GM12875 (cell line): ENCODE measurements at regions not wholly inside any gene's neighbourhood (a gene's known extent, or its start where the extent isn't known, plus 50 kb on each side); places are given as distances from the start of the nearest gene placed in this dataset.

Source experiments
- H3K4me3 ChIP-seq: one replicate; pipeline ENCODE4 v1.5.1; 2011; ENCODE audit warnings: low read depth, low read length, control low read depth
- TF ChIP-seq, protein P1 (sequence below): IDR thresholded peaks from 2 replicates; pipeline ENCODE4 v1.5.1; 2011; ENCODE audit warnings: low read depth, mild to moderate bottlenecking, control low read depth, inconsistent platforms, low read length, moderate library complexity, borderline replicate concordance; ENCODE audit not compliant: insufficient read depth

GRCh38 chr3:177690306-177690705 is 493.0 kb upstream of the TBL1XR1 start:
- TF ChIP-seq, protein P1, sequence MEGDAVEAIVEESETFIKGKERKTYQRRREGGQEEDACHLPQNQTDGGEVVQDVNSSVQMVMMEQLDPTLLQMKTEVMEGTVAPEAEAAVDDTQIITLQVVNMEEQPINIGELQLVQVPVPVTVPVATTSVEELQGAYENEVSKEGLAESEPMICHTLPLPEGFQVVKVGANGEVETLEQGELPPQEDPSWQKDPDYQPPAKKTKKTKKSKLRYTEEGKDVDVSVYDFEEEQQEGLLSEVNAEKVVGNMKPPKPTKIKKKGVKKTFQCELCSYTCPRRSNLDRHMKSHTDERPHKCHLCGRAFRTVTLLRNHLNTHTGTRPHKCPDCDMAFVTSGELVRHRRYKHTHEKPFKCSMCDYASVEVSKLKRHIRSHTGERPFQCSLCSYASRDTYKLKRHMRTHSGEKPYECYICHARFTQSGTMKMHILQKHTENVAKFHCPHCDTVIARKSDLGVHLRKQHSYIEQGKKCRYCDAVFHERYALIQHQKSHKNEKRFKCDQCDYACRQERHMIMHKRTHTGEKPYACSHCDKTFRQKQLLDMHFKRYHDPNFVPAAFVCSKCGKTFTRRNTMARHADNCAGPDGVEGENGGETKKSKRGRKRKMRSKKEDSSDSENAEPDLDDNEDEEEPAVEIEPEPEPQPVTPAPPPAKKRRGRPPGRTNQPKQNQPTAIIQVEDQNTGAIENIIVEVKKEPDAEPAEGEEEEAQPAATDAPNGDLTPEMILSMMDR: no peak
- H3K4me3 ChIP-seq: no peak overlapping the region

DNA sequence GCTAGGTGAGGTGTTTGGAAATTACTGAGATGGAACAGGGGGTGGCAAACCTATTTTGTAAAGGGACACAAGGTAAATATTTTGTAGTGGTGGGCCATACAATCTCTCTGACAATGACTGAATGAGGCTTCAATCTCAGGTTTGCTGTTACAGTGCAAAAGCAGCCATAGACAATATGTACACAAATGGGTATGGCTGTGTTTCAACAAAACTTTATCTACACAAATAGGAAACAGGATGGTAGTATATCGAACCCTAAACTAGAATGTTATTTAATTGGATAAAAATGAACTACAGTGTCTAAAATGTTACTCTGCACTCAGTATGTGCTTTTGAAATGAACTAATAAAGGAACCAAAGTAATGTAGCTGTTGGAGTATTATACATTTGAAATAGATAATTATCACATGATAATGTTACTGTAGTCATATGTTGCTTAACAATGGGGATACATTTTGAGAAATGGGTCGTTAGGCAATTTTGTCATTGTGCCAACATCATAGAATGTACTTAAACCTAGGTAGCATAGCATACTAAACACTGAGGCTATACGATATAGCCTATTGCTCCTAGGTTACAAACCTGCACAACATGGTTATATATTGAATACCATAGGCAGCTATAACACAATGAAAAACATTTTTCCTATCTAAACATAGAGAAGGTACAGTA is 495.2 kb upstream of the TBL1XR1 start:
- H3K4me3 ChIP-seq: no peak overlapping the region
- TF ChIP-seq, protein P1: no peak

DNA sequence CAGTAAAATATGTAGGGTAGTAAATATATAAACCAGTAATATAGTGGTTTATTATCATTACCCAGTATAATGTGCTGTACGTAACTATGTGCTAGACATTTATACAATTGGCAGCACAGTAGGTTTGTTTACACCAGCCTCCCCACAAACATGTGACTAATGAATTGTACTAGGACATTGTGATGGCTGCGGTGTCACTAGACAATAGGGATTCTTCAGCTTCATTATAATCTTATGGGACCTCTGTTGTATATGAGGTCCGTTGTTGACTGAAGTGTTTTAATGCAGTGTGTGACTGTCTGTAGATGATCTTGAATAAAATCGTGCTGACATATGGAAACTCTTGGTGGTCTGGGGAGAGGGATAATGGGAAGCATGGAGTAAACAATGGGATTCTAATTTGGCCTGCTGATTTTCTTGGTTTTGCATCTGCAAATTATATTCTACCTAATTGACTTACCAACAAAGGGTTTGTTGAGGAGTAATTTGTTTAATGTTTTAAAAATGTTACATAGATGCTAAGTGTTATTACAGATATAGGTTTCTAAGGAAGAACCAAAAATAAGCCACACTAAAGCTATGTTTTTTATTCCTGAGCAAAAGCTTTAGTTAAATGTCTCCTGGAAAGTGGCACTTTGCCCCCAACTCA is 496.5 kb upstream of the TBL1XR1 start:
- H3K4me3 ChIP-seq: no peak overlapping the region
- TF ChIP-seq, protein P1: no peak

DNA sequence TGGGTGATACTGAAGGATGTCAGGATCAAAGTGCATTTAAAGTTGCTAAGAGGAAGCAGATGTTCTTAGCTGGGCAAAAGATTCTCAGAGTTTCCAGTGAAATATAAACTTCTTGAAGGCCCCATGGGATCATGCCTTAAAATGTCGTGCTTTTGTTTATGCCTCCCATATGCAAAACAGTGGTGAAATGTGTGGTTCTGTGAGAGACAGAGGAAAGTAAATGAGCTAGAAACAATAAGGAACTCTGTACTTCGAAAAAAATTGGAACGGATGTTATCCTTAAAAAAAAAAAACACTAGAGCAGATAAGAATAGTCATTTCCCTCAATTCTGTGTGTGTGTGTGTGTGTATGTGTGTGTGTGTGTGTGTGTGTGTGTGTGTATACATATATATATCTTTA is 497.0 kb upstream of the TBL1XR1 start:
- TF ChIP-seq, protein P1: no peak
- H3K4me3 ChIP-seq: no peak overlapping the region

DNA sequence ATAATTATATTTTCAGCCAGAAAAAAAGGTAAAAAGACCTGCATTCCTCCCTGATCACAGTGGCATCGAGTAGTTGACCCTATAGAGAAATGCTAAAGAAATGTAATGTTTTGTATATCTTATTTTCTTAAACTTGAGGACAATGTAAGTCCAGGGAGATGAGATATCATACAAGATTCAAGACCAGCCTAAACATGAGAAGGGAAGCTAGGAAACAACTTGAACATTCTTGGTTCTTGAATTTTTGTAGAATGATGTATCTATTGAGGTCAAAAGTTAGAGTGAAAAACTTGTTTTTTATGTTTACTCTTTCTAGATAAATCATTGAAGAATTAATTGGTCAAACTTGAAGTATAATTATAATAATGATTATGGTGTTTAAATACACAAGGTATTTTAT is 497.7 kb upstream of the TBL1XR1 start:
- TF ChIP-seq, protein P1: no peak
- H3K4me3 ChIP-seq: no peak overlapping the region

- TF ChIP-seq, protein P1: no peak
Observed at GRCh38 chr3:177700117-177700516, 502.8 kb upstream of the TBL1XR1 start.

GRCh38 chr3:177703788-177704187 is 506.5 kb upstream of the TBL1XR1 start:
- H3K4me3 ChIP-seq: no peak overlapping the region
- TF ChIP-seq, protein P1: no peak

More at GRCh38 chr3:177700117-177700516, 502.8 kb upstream of the TBL1XR1 start:
- H3K4me3 ChIP-seq: no peak overlapping the region
